ENCODE measurements at regions not wholly inside any gene's neighbourhood (a gene's known extent, or its start where the extent isn't known, plus 50 kb on each side); places are given as distances from the start of the nearest gene placed in this dataset.

DNA sequence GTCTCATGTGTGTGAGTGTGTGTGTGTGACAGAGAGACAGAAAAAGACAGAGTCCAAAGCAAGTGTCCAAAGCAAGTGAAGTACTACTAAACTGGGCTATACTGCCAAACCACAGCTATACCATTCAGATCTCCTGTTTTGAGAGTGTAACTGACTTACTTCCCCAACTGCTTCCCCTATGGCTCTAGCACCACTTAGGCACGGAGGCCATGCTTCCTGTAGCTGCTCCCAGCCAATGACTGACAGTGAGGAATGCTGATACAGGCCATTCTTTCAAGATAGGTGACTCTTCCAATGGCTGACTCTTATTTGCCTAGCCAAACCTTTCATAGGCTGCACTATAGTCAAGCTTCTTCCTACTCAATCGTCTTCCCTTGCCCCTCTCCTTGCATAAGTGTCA, 393.2 kb downstream of the BCAT1 start:
- Histone ChIP-seq H3K4me1 (peaks cover 0 to 15% (median 6%) of the 10 kb centered on the region in 4 donors), H3K36me3 (no peaks in the 10 kb centered on the region), H3K4me3 (no peak overlapping the region), H3K27me3 (peaks cover 0 to 2% (median 0%) of the 10 kb centered on the region in 3 donors), H3K27ac (no peak overlapping the region), H3K9me3 (no peaks in the 10 kb centered on the region)
- TF ChIP-seq CTCF (IDR thresholded peaks at IDR 0.05) (no peak), POLR2AphosphoS5 (IDR thresholded peaks at IDR 0.05) (no peak), POLR2A (IDR thresholded peaks at IDR 0.05) (no peak), EP300 (IDR thresholded peaks at IDR 0.05) (no peak)
- 64 to 89% (median 70%) methylated on average over 2 of the region's 2 CpGs for WGBS, 5 donors
- intact Hi-C loops (cut with DNase I; ENCODE audit: low total_unique reads) = no loop called here
- no peak for DNase-seq

DNA sequence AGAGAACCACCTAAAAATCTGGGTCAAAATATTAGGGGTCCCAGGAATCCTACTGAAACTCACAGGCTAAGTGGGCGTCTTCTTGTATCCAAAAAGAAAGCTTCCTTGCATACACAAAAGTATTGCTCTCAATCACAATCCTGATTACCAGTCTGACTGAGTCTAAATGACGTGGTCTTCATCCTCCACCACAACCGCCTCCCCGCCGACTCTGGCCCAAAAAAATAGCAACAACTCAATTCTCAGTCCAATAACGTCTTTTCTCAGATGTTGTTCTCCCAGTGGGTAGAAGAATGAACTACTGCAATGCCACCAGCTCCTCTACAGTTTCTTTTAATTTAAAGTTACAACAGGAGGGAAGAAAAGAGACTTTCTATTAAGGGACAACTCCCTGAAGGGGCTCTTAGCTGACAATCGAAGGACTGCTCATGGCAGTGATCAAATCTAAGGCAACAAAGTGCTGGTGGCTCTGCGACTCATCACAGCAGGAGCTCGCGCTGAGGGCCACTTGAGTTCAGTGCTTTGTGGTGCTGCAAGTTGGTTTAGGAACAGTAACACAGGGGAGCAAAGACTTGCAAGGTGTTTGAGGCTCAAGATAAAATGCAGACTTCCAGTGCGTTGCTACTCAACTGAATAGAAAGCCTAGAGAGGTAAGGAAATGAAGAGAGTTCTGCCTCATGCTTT, 394.1 kb downstream of the BCAT1 start:
- Histone ChIP-seq H3K4me3 (no peak overlapping the region), H3K36me3 (no peaks in the 10 kb centered on the region), H3K27me3 (no peaks in the 10 kb centered on the region), H3K4me1 (peaks cover 0 to 7% (median 3%) of the 10 kb centered on the region in 4 donors), H3K27ac (no peak overlapping the region), H3K9me3 (no peaks in the 10 kb centered on the region)
- intact Hi-C loops (cut with DNase I; ENCODE audit: low total_unique reads) = no loop called here
- no peak for DNase-seq
- TF ChIP-seq EP300 (IDR thresholded peaks at IDR 0.05) (no peak), POLR2A (IDR thresholded peaks at IDR 0.05) (no peak), CTCF (IDR thresholded peaks at IDR 0.05) (no peak), POLR2AphosphoS5 (IDR thresholded peaks at IDR 0.05) (no peak)
- 85 to 90% (median 88%) methylated on average over 11 of the region's 11 CpGs for WGBS, 5 donors

GRCh38 chr12:24553259-24553658, 395.6 kb downstream of the BCAT1 start:
- TF ChIP-seq POLR2A (IDR thresholded peaks at IDR 0.05) (no peak), EP300 (IDR thresholded peaks at IDR 0.05) (no peak), POLR2AphosphoS5 (IDR thresholded peaks at IDR 0.05) (no peak), CTCF (IDR thresholded peaks at IDR 0.05) (no peak)
- Histone ChIP-seq H3K9me3 (no peaks in the 10 kb centered on the region), H3K27ac (no peak overlapping the region), H3K36me3 (no peaks in the 10 kb centered on the region), H3K4me3 (no peak overlapping the region), H3K4me1 (peaks cover 0 to 5% (median 0%) of the 10 kb centered on the region in 4 donors), H3K27me3 (no peaks in the 10 kb centered on the region)
- no peak for DNase-seq
- 69 to 98% (median 73%) methylated on average over 2 to 3 of the region's 3 CpGs for WGBS, 5 donors
- intact Hi-C loops (cut with DNase I; ENCODE audit: low total_unique reads) = no loop called here

GRCh38 chr12:24551163-24551786, 397.6 kb downstream of the BCAT1 start:
- Histone ChIP-seq H3K9me3 (no peaks in the 10 kb centered on the region), H3K4me1 (no peaks in the 10 kb centered on the region), H3K27me3 (no peaks in the 10 kb centered on the region), H3K36me3 (no peaks in the 10 kb centered on the region), H3K27ac (no peak overlapping the region), H3K4me3 (no peak overlapping the region)
- WGBS, 5 donors = 28 to 47% (median 34%) methylated on average over 10 of the region's 10 CpGs
- DNase-seq = no peak
- TF ChIP-seq EP300 (IDR thresholded peaks at IDR 0.05) = no peak
- no peak for TF ChIP-seq POLR2AphosphoS5 (IDR thresholded peaks at IDR 0.05)
- TF ChIP-seq CTCF (IDR thresholded peaks at IDR 0.05) = no peak
- intact Hi-C loops (cut with DNase I; ENCODE audit: low total_unique reads) = no loop called here

Data from stomach (tissue), 8 donors.